Activated naive CD4-positive, alpha-beta T cell treated with anti-CD3 and anti-CD28 coated beads, Interleukin-2, amount 10 ng/mL, durations not matched to agents 7 days and 5 days (primary cell): ENCODE measurements at regions not wholly inside any gene's neighbourhood (a gene's known extent, or its start where the extent isn't known, plus 50 kb on each side); places are given as distances from the start of the nearest gene placed in this dataset.
"Not testable (repeated sequence)": the region's sequence is repeated elsewhere in the genome, so short reads cannot be mapped to it uniquely, and the experiment has no call there.

ENCODE experiments used
- CTCF ChIA-PET: fragments of 350-600 bp; sonication (Branson Sonifier 250); formaldehyde crosslinking; loops from one replicate; lab custom pipeline; 2021; ENCODE audit warnings: antibody characterized with exemption; lab: Charles Lee
- DNase-seq: peaks from one replicate; pipeline ENCODE4 v3.0.0-alpha.2; 2020
- H3K27ac Mint-ChIP-seq: one replicate; pipeline ENCODE4 v1.8.0; 2021; ENCODE audit warnings: mild to moderate bottlenecking, moderate library complexity, mixed read lengths
- H3K27me3 Mint-ChIP-seq: one replicate; pipeline ENCODE4 v1.8.0; 2021; ENCODE audit warnings: mild to moderate bottlenecking, mixed read lengths
- H3K36me3 Mint-ChIP-seq: one replicate; pipeline ENCODE4 v1.8.0; 2021; ENCODE audit warnings: mixed read lengths
- H3K4me1 Mint-ChIP-seq: one replicate; pipeline ENCODE4 v1.8.0; 2021; ENCODE audit warnings: mixed read lengths
- H3K4me3 Mint-ChIP-seq: one replicate; pipeline ENCODE4 v1.8.0; 2021; ENCODE audit warnings: mild to moderate bottlenecking, moderate library complexity, mixed read lengths
- H3K9me3 Mint-ChIP-seq: one replicate; pipeline ENCODE4 v1.8.0; 2021; ENCODE audit warnings: mixed read lengths

GRCh38 chr2:222351035-222351434, 52.2 kb upstream of the PAX3 start:
- Mint-ChIP-seq H3K36me3 (no peaks in the 10 kb centered on the region), H3K4me3 (no peak overlapping the region), H3K4me1 (no peaks in the 10 kb centered on the region), H3K27me3 (no peaks in the 10 kb centered on the region), H3K9me3 (peaks cover 2% of the 10 kb centered on the region), H3K27ac (no peak overlapping the region)
- DNase-seq = no peak
- CTCF ChIA-PET = no interaction called here

- H3K27ac Mint-ChIP-seq = no peak overlapping the region
- CTCF ChIA-PET = no interaction called here
- H3K27me3 Mint-ChIP-seq = no peaks in the 10 kb centered on the region
- H3K4me1 Mint-ChIP-seq = no peaks in the 10 kb centered on the region
- no peaks in the 10 kb centered on the region for H3K36me3 Mint-ChIP-seq
- DNase-seq = no peak
- H3K9me3 Mint-ChIP-seq = peaks cover 2% of the 10 kb centered on the region
- no peak overlapping the region for H3K4me3 Mint-ChIP-seq
These were observed 54.2 kb upstream of the PAX3 start for GRCh38 chr2:222352981-222353380.

- Mint-ChIP-seq H3K4me3 (no peak overlapping the region), H3K27me3 (no peaks in the 10 kb centered on the region), H3K36me3 (no peaks in the 10 kb centered on the region), H3K9me3 (peaks cover 2% of the 10 kb centered on the region), H3K4me1 (no peaks in the 10 kb centered on the region), H3K27ac (no peak overlapping the region)
- CTCF ChIA-PET = no interaction called here
- DNase-seq = no peak
These were observed 55.2 kb upstream of the PAX3 start for GRCh38 chr2:222353993-222354392.

GRCh38 chr2:222355860-222356259, 57.1 kb upstream of the PAX3 start:
- no peaks in the 10 kb centered on the region for H3K27me3 Mint-ChIP-seq
- no peak overlapping the region for H3K27ac Mint-ChIP-seq
- H3K9me3 Mint-ChIP-seq = peaks cover 2% of the 10 kb centered on the region
- CTCF ChIA-PET = no interaction called here
- no peaks in the 10 kb centered on the region for H3K4me1 Mint-ChIP-seq
- DNase-seq = no peak
- no peaks in the 10 kb centered on the region for H3K36me3 Mint-ChIP-seq
- no peak overlapping the region for H3K4me3 Mint-ChIP-seq

GRCh38 chr2:222357930-222358329, 59.1 kb upstream of the PAX3 start:
- Mint-ChIP-seq H3K27ac (no peak overlapping the region), H3K4me3 (no peak overlapping the region), H3K36me3 (no peaks in the 10 kb centered on the region), H3K4me1 (no peaks in the 10 kb centered on the region), H3K27me3 (no peaks in the 10 kb centered on the region), H3K9me3 (no peaks in the 10 kb centered on the region)
- no peak for DNase-seq
- CTCF ChIA-PET = interaction anchor here (0.7 kb wide), 1 partner anchor 18 kb away, joined by 3 read pairs; no protein-coding TSS in a partner anchor

- CTCF ChIA-PET = no interaction called here
- Mint-ChIP-seq H3K4me1 (no peaks in the 10 kb centered on the region), H3K27me3 (no peaks in the 10 kb centered on the region), H3K9me3 (no peaks in the 10 kb centered on the region), H3K4me3 (no peak overlapping the region), H3K36me3 (no peaks in the 10 kb centered on the region), H3K27ac (no peak overlapping the region)
- no peak for DNase-seq
These were observed 60.1 kb upstream of the PAX3 start for GRCh38 chr2:222358876-222359275.

GRCh38 chr2:222360146-222360545, 61.3 kb upstream of the PAX3 start:
- no peak overlapping the region for H3K4me3 Mint-ChIP-seq
- CTCF ChIA-PET = interaction anchor here (1.3 kb wide), 1 partner anchor 16 kb away, joined by 3 read pairs; no protein-coding TSS in a partner anchor
- no peaks in the 10 kb centered on the region for H3K36me3 Mint-ChIP-seq
- no peaks in the 10 kb centered on the region for H3K9me3 Mint-ChIP-seq
- H3K27me3 Mint-ChIP-seq = no peaks in the 10 kb centered on the region
- no peaks in the 10 kb centered on the region for H3K4me1 Mint-ChIP-seq
- no peak overlapping the region for H3K27ac Mint-ChIP-seq
- DNase-seq = no peak

- Mint-ChIP-seq H3K27ac (no peak overlapping the region), H3K4me1 (no peaks in the 10 kb centered on the region), H3K27me3 (no peaks in the 10 kb centered on the region), H3K4me3 (no peak overlapping the region), H3K9me3 (no peaks in the 10 kb centered on the region), H3K36me3 (no peaks in the 10 kb centered on the region)
- CTCF ChIA-PET = interaction anchor here (1.3 kb wide), 1 partner anchor 17 kb away, joined by 3 read pairs; no protein-coding TSS in a partner anchor
- no peak for DNase-seq
These were observed 62.2 kb upstream of the PAX3 start for GRCh38 chr2:222360997-222361396.

- H3K27ac Mint-ChIP-seq = no peak overlapping the region
- H3K4me3 Mint-ChIP-seq = no peak overlapping the region
- H3K4me1 Mint-ChIP-seq = no peaks in the 10 kb centered on the region
- H3K9me3 Mint-ChIP-seq = no peaks in the 10 kb centered on the region
- CTCF ChIA-PET = no interaction called here
- no peaks in the 10 kb centered on the region for H3K27me3 Mint-ChIP-seq
- no peaks in the 10 kb centered on the region for H3K36me3 Mint-ChIP-seq
- DNase-seq = no peak
These were observed 62.6 kb upstream of the SGPP2 start for GRCh38 chr2:222361787-222362186.

- DNase-seq = no peak
- H3K9me3 Mint-ChIP-seq = no peaks in the 10 kb centered on the region
- H3K27ac Mint-ChIP-seq = no peak overlapping the region
- H3K36me3 Mint-ChIP-seq = no peaks in the 10 kb centered on the region
- CTCF ChIA-PET = no interaction called here
- H3K4me1 Mint-ChIP-seq = no peaks in the 10 kb centered on the region
- H3K27me3 Mint-ChIP-seq = no peaks in the 10 kb centered on the region
- H3K4me3 Mint-ChIP-seq = no peak overlapping the region
These were observed 62.0 kb upstream of the SGPP2 start for GRCh38 chr2:222362336-222362735.

- Mint-ChIP-seq H3K4me3 (no peak overlapping the region), H3K27ac (no peak overlapping the region), H3K27me3 (no peaks in the 10 kb centered on the region), H3K9me3 (no peaks in the 10 kb centered on the region), H3K4me1 (no peaks in the 10 kb centered on the region), H3K36me3 (no peaks in the 10 kb centered on the region)
- DNase-seq = no peak
- CTCF ChIA-PET = no interaction called here
These were observed 60.0 kb upstream of the SGPP2 start for GRCh38 chr2:222364285-222364895.

- CTCF ChIA-PET, DNase-seq, H3K36me3 Mint-ChIP-seq, H3K4me3 Mint-ChIP-seq, H3K27me3 Mint-ChIP-seq, H3K27ac Mint-ChIP-seq, H3K4me1 Mint-ChIP-seq, H3K9me3 Mint-ChIP-seq: not testable (repeated sequence)
These were observed 56.1 kb upstream of the SGPP2 start for GRCh38 chr2:222368280-222368679.

GRCh38 chr2:222372993-222373392, 51.4 kb upstream of the SGPP2 start:
- no peaks in the 10 kb centered on the region for H3K27me3 Mint-ChIP-seq
- DNase-seq = no peak
- no peaks in the 10 kb centered on the region for H3K36me3 Mint-ChIP-seq
- H3K4me3 Mint-ChIP-seq = no peak overlapping the region
- CTCF ChIA-PET = no interaction called here
- H3K4me1 Mint-ChIP-seq = no peaks in the 10 kb centered on the region
- H3K9me3 Mint-ChIP-seq = no peaks in the 10 kb centered on the region
- no peak overlapping the region for H3K27ac Mint-ChIP-seq
